HCT116 (cell line): ENCODE measurements at regions not wholly inside any gene's neighbourhood (a gene's known extent, or its start where the extent isn't known, plus 50 kb on each side); places are given as distances from the start of the nearest gene placed in this dataset.

Experiments used
- ATAC-seq: fragments of 200-7000 bp; cut with Tn5 transposase; 2 replicates; pipeline ENCODE4 v1.9.1; 2020; ENCODE audit warnings: mild to moderate bottlenecking, moderate library complexity
- BruUV-seq: library from RNA; stranded (reverse); fragments of 400-500 nt; replicated peaks from 2 replicates; lab custom pipeline; 2021; lab: Mats Ljungman, UMichigan
- CTCF ChIA-PET: fragments of 300-600 bp; sonication (Branson Sonifier 250); formaldehyde crosslinking; loops from one replicate; lab custom pipeline; 2021; ENCODE audit warnings: antibody characterized with exemption; lab: Charles Lee
- POLR2A ChIA-PET: fragments of 300-600, 350-600 bp; sonication (Branson Sonifier 250); formaldehyde crosslinking; loops from one replicate; lab custom pipeline; 2021; ENCODE audit warnings: antibody characterized with exemption; lab: Charles Lee
- RAD21 ChIA-PET, 2 experiments: fragments of 300-600 bp; sonication (Branson Sonifier 250); formaldehyde crosslinking; loops; one replicate each; lab custom pipeline; 2023; ENCODE audit warnings: low total read pairs in 2 of 2; ENCODE audit not compliant: uncharacterized antibody in 2 of 2, unreplicated experiment in 2 of 2, low non-redundant PET in 1 of 2; lab: Charles Lee
- DNase-seq: peaks from one replicate; pipeline ENCODE4 v3.0.0-alpha.2; 2010; ENCODE audit warnings: low read depth, low spot score
- H2AFZ ChIP-seq: fragments of 200-600 bp; shearing (Covaris generic), sonication (generic); 2 replicates; pipeline ENCODE4 v1.6.1; 2017; ENCODE audit warnings: low read depth, mixed run types, mixed read lengths, antibody characterized with exemption, low read length; ENCODE audit not compliant: poor library complexity, severe bottlenecking
- H3K27ac ChIP-seq: 2 replicates; pipeline ENCODE4 v1.5.1; 2012; ENCODE audit warnings: low read depth, low read length
- H3K27me3 ChIP-seq: fragments of 200-600 bp; sonication (generic); 2 replicates; pipeline ENCODE4 v1.6.1; 2016; ENCODE audit warnings: mixed run types, low read length, mixed read lengths; ENCODE audit not compliant: insufficient read depth
- H3K36me3 ChIP-seq, 2 experiments: fragments of 200-500 bp in 1 of 2; fragments of 200-600 bp in 1 of 2; sonication (Bioruptor generic) in 1 of 2; sonication (generic) in 1 of 2; 2 replicates each; pipeline versions ENCODE4 v1.5.1 to v1.6.1; 2014 to 2016; ENCODE audit warnings: low read length in 2 of 2, inconsistent platforms in 1 of 2, mixed read lengths in 1 of 2, mixed run types in 1 of 2; ENCODE audit not compliant: insufficient read depth in 2 of 2, control insufficient read depth in 1 of 2
- H3K4me1 ChIP-seq, 2 experiments: fragments of 200-600 bp in 1 of 2; sonication (generic) in 1 of 2; 2 replicates each; pipeline versions ENCODE4 v1.5.1 to v1.6.1; 2012 to 2017; ENCODE audit warnings: low read length in 2 of 2, inconsistent platforms in 1 of 2, mild to moderate bottlenecking in 1 of 2, mixed read lengths in 1 of 2, mixed run types in 1 of 2, moderate library complexity in 1 of 2; ENCODE audit not compliant: insufficient read depth in 2 of 2, control insufficient read depth in 1 of 2
- H3K4me2 ChIP-seq: fragments of 200-600 bp; sonication (generic); 2 replicates; pipeline ENCODE4 v1.6.1; 2017; ENCODE audit warnings: mixed run types, low read length, mixed read lengths
- H3K4me3 ChIP-seq, 2 experiments: fragments of 200-600 bp in 1 of 2; sonication (generic) in 1 of 2; replicated peaks in 1 of 2; 2 replicates each; pipeline ENCODE4 v1.5.1; 2011 to 2016; ENCODE audit warnings: low read length in 2 of 2, control low read depth in 1 of 2, low read depth in 1 of 2, mild to moderate bottlenecking in 1 of 2, mixed read lengths in 1 of 2, mixed run types in 1 of 2
- H3K79me2 ChIP-seq: fragments of 200-600 bp; sonication (generic); 2 replicates; pipeline ENCODE4 v1.6.1; 2017; ENCODE audit warnings: mild to moderate bottlenecking, mixed run types, low read length, moderate library complexity, mixed read lengths; ENCODE audit not compliant: insufficient read depth
- H3K9ac ChIP-seq: fragments of 200-600 bp; sonication (generic); 2 replicates; pipeline ENCODE4 v1.6.1; 2016; ENCODE audit warnings: low read length, mixed read lengths
- H3K9me2 ChIP-seq: fragments of 200-600 bp; sonication (generic), shearing (Covaris generic); 2 replicates; pipeline ENCODE4 v1.6.1; 2017; ENCODE audit warnings: mixed run types, mild to moderate bottlenecking, moderate library complexity; ENCODE audit not compliant: insufficient read depth
- H3K9me3 ChIP-seq, 2 experiments: fragments of 200-500 bp in 1 of 2; fragments of 200-600 bp in 1 of 2; sonication (Bioruptor generic) in 1 of 2; sonication (generic) in 1 of 2; 2 replicates each; pipeline ENCODE4 v1.6.1; 2014 to 2017; ENCODE audit warnings: low read length in 2 of 2, mixed read lengths in 2 of 2, inconsistent platforms in 1 of 2, low read depth in 1 of 2, mild to moderate bottlenecking in 1 of 2, mixed run types in 1 of 2, moderate library complexity in 1 of 2; ENCODE audit not compliant: control insufficient read depth in 1 of 2, insufficient read depth in 1 of 2
- H4K20me1 ChIP-seq: fragments of 200-600 bp; sonication (generic), shearing (Covaris generic); 2 replicates; pipeline ENCODE4 v1.6.1; 2017; ENCODE audit warnings: mixed run types, mild to moderate bottlenecking, moderate library complexity; ENCODE audit not compliant: insufficient read depth
- CBX3 ChIP-seq: IDR thresholded peaks from 2 replicates; pipeline ENCODE4 v1.6.1; 2012; ENCODE audit warnings: low read depth
- CTCF ChIP-seq, 3 experiments: fragments of 200-600 bp in 1 of 3; sonication (generic) in 1 of 3; IDR thresholded peaks in 2 of 3; conservative IDR thresholded peaks in 1 of 3; 2 replicates each; pipeline ENCODE4 v1.5.1; 2012 to 2017; ENCODE audit warnings: low read depth in 2 of 3, low read length in 2 of 3, antibody characterized with exemption in 1 of 3, borderline replicate concordance in 1 of 3, control low read depth in 1 of 3, mild to moderate bottlenecking in 1 of 3, mixed read lengths in 1 of 3, mixed run types in 1 of 3, moderate library complexity in 1 of 3; ENCODE audit not compliant: insufficient read depth in 1 of 3
- EGR1 ChIP-seq: IDR thresholded peaks from 2 replicates; pipeline ENCODE4 v1.6.1; 2012; ENCODE audit warnings: low read depth
- FOSL1 ChIP-seq: IDR thresholded peaks from 2 replicates; pipeline ENCODE4 v1.6.1; 2012; ENCODE audit warnings: low read depth
- JUND ChIP-seq: IDR thresholded peaks from 2 replicates; pipeline ENCODE4 v1.6.1; 2012
- POLR2A ChIP-seq: IDR thresholded peaks from 2 replicates; pipeline ENCODE4 v1.7.0; 2011; ENCODE audit warnings: borderline replicate concordance; ENCODE audit not compliant: insufficient read depth, insufficient read length; ENCODE audit errors: extremely low read depth
- POLR2AphosphoS5 ChIP-seq: IDR thresholded peaks from 2 replicates; pipeline ENCODE4 v1.6.1; 2011; ENCODE audit warnings: mild to moderate bottlenecking, low read depth, low read length, moderate library complexity
- SIN3A ChIP-seq: IDR thresholded peaks from 2 replicates; pipeline ENCODE4 v1.6.1; 2012; ENCODE audit warnings: low read depth
- SP1 ChIP-seq: IDR thresholded peaks from 2 replicates; pipeline ENCODE4 v1.6.1; 2012; ENCODE audit warnings: low read depth
- TCF7L2 ChIP-seq: IDR thresholded peaks from 2 replicates; pipeline ENCODE4 v1.7.0; 2011; ENCODE audit warnings: borderline replicate concordance, inconsistent platforms; ENCODE audit not compliant: insufficient read depth, insufficient read length; ENCODE audit errors: extremely low read depth
- ZBTB33 ChIP-seq: IDR thresholded peaks from 2 replicates; pipeline ENCODE4 v1.6.1; 2011; ENCODE audit warnings: mild to moderate bottlenecking, low read length, moderate library complexity; ENCODE audit not compliant: insufficient replicate concordance; ENCODE audit errors: extremely low read depth
- ZNF274 ChIP-seq: fragments of 200-500 bp; sonication (Bioruptor generic); IDR thresholded peaks from 2 replicates; pipeline ENCODE4 v1.6.1; 2014; ENCODE audit warnings: mild to moderate bottlenecking, low read depth, low read length, inconsistent platforms
- intact Hi-C: fragments of 100-400 bp; cut with micrococcal nuclease; formaldehyde crosslinking; loops from 2 replicates; pipeline ENCODE4 v1.10.0; 2022
- TF ChIP-seq, protein P1 (sequence below): IDR thresholded peaks from 2 replicates; pipeline ENCODE4 v1.6.1; 2012; ENCODE audit warnings: low read depth

- intact Hi-C loops = no loop called here
- no TSS peak for BruUV-seq
- RAD21 ChIA-PET = no interaction called here
Observed at GRCh38 chr6:27100921-27101320, 146.6 kb upstream of the PRSS16 start.

More at GRCh38 chr6:27100921-27101320, 146.6 kb upstream of the PRSS16 start:
- Histone ChIP-seq H4K20me1 (no peaks in the 10 kb centered on the region), H3K36me3 (no peaks in the 10 kb centered on the region), H3K4me3 (no peak overlapping the region), H3K9me3 (no peaks in the 10 kb centered on the region), H3K27ac (no peak overlapping the region), H3K9ac (no peak overlapping the region), H3K79me2 (no peaks in the 10 kb centered on the region), H2AFZ (no peak overlapping the region), H3K9me2 (no peaks in the 10 kb centered on the region), H3K4me2 (no peak overlapping the region), H3K4me1 (peaks cover 0 to 7% of the 10 kb centered on the region in 2 experiments; a peak in 1 of 4 replicates), H3K27me3 (no peaks in the 10 kb centered on the region)
- ATAC-seq (no peak), DNase-seq (no peak)
- CTCF ChIA-PET = no interaction called here
- POLR2A ChIA-PET = no interaction called here
- TF ChIP-seq ZBTB33 (no peak), POLR2A (no peak), CBX3 (no peak), TCF7L2 (no peak), SIN3A (no peak), POLR2AphosphoS5 (no peak), ZNF274 (no peak), EGR1 (no peak), CTCF (IDR thresholded peaks at IDR 0.05 in 2 of 3, conservative IDR thresholded peaks at IDR 0.05 in 1 of 3; ENCODE audit: borderline replicate concordance in 1 of 3, insufficient read depth in 1 of 3, low read depth in 2 of 3, low read length in 2 of 3) (no peak), FOSL1 (no peak), SP1 (no peak), JUND (no peak)
- TF ChIP-seq, protein P1, sequence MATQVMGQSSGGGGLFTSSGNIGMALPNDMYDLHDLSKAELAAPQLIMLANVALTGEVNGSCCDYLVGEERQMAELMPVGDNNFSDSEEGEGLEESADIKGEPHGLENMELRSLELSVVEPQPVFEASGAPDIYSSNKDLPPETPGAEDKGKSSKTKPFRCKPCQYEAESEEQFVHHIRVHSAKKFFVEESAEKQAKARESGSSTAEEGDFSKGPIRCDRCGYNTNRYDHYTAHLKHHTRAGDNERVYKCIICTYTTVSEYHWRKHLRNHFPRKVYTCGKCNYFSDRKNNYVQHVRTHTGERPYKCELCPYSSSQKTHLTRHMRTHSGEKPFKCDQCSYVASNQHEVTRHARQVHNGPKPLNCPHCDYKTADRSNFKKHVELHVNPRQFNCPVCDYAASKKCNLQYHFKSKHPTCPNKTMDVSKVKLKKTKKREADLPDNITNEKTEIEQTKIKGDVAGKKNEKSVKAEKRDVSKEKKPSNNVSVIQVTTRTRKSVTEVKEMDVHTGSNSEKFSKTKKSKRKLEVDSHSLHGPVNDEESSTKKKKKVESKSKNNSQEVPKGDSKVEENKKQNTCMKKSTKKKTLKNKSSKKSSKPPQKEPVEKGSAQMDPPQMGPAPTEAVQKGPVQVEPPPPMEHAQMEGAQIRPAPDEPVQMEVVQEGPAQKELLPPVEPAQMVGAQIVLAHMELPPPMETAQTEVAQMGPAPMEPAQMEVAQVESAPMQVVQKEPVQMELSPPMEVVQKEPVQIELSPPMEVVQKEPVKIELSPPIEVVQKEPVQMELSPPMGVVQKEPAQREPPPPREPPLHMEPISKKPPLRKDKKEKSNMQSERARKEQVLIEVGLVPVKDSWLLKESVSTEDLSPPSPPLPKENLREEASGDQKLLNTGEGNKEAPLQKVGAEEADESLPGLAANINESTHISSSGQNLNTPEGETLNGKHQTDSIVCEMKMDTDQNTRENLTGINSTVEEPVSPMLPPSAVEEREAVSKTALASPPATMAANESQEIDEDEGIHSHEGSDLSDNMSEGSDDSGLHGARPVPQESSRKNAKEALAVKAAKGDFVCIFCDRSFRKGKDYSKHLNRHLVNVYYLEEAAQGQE = no peak
